PC-9 (cell line): ENCODE measurements at regions not wholly inside any gene's neighbourhood (a gene's known extent, or its start where the extent isn't known, plus 50 kb on each side); places are given as distances from the start of the nearest gene placed in this dataset.
"Not testable (repeated sequence)": the region's sequence is repeated elsewhere in the genome, so short reads cannot be mapped to it uniquely, and the experiment has no call there.

Experiments
- BruUV-seq: library from RNA; stranded (reverse); fragments of 400-500 nt; replicated peaks from 2 replicates; lab custom pipeline; 2021; lab: Mats Ljungman, UMichigan
- CTCF ChIA-PET: fragments of 300-600 bp; sonication (Branson Sonifier 250); formaldehyde crosslinking; loops from one replicate; lab custom pipeline; 2022; ENCODE audit warnings: antibody characterized with exemption; lab: Charles Lee
- POLR2A ChIA-PET: fragments of 300-600 bp; sonication (Branson Sonifier 250); formaldehyde crosslinking; loops from one replicate; lab custom pipeline; 2022; ENCODE audit warnings: antibody characterized with exemption; ENCODE audit not compliant: unreplicated experiment; lab: Charles Lee
- DNase-seq, 2 experiments: peaks; one replicate each; pipeline versions ENCODE4 v3.0.0 to v3.0.0-alpha.2; 2015 to 2022; ENCODE audit warnings: mixed read lengths in 1 of 2
- H2AFZ ChIP-seq: fragments of 200-600 bp; sonication (generic); 2 replicates; pipeline ENCODE4 v1.8.1; 2017; ENCODE audit warnings: antibody characterized with exemption
- H3F3A ChIP-seq: fragments of 200-600 bp; sonication (generic); 2 replicates; pipeline ENCODE4 v1.8.1; 2017; ENCODE audit warnings: antibody characterized with exemption, mild to moderate bottlenecking, low read depth; ENCODE audit not compliant: insufficient read depth
- H3K27ac ChIP-seq: fragments of 200-600 bp; sonication (generic); 2 replicates; pipeline ENCODE4 v1.6.1; 2016; ENCODE audit warnings: mixed run types
- H3K27me3 ChIP-seq: fragments of 200-600 bp; sonication (generic); 2 replicates; pipeline ENCODE4 v1.6.1; 2016; ENCODE audit warnings: low read depth, mixed run types; ENCODE audit not compliant: insufficient read depth
- H3K36me3 ChIP-seq: fragments of 200-600 bp; sonication (generic); 2 replicates; pipeline ENCODE4 v1.6.1; 2016; ENCODE audit warnings: low read depth, mixed run types
- H3K4me1 ChIP-seq: fragments of 200-600 bp; sonication (generic); replicated peaks from 2 replicates; pipeline ENCODE4 v1.6.1; 2016; ENCODE audit warnings: mixed run types; ENCODE audit not compliant: insufficient read depth
- H3K4me2 ChIP-seq: fragments of 200-600 bp; sonication (generic); 2 replicates; pipeline ENCODE4 v1.6.1; 2017; ENCODE audit warnings: mixed run types
- H3K4me3 ChIP-seq: fragments of 200-600 bp; sonication (generic); 2 replicates; pipeline ENCODE4 v1.6.1; 2016; ENCODE audit warnings: mixed run types
- H3K79me2 ChIP-seq: fragments of 200-600 bp; sonication (generic); 2 replicates; pipeline ENCODE4 v1.6.1; 2017; ENCODE audit warnings: low read depth, mixed run types
- H3K9me2 ChIP-seq: fragments of 200-600 bp; sonication (generic); 2 replicates; pipeline ENCODE4 v1.8.1; 2017; ENCODE audit warnings: mild to moderate bottlenecking; ENCODE audit not compliant: insufficient read depth
- H3K9me3 ChIP-seq: fragments of 200-600 bp; sonication (generic); 2 replicates; pipeline ENCODE4 v1.8.1; 2016; ENCODE audit warnings: low read depth; ENCODE audit not compliant: insufficient read depth
- H4K20me1 ChIP-seq: fragments of 200-600 bp; sonication (generic); 2 replicates; pipeline ENCODE4 v1.8.1; 2017; ENCODE audit not compliant: insufficient read depth
- CTCF ChIP-seq: fragments of 200-600 bp; sonication (generic); conservative IDR thresholded peaks from 2 replicates; pipeline ENCODE4 v1.6.1; 2017; ENCODE audit warnings: mixed run types, antibody characterized with exemption, mild to moderate bottlenecking, moderate library complexity
- EZH2 ChIP-seq: fragments of 200-600 bp; sonication (generic); IDR thresholded peaks from 2 replicates; pipeline ENCODE4 v1.8.0; 2017; ENCODE audit warnings: antibody characterized with exemption, low read depth
- intact Hi-C: fragments of 100-400 bp; cut with micrococcal nuclease; formaldehyde crosslinking; loops from one replicate; pipeline ENCODE4 v1.10.0; 2022; ENCODE audit not compliant: unreplicated experiment

DNA sequence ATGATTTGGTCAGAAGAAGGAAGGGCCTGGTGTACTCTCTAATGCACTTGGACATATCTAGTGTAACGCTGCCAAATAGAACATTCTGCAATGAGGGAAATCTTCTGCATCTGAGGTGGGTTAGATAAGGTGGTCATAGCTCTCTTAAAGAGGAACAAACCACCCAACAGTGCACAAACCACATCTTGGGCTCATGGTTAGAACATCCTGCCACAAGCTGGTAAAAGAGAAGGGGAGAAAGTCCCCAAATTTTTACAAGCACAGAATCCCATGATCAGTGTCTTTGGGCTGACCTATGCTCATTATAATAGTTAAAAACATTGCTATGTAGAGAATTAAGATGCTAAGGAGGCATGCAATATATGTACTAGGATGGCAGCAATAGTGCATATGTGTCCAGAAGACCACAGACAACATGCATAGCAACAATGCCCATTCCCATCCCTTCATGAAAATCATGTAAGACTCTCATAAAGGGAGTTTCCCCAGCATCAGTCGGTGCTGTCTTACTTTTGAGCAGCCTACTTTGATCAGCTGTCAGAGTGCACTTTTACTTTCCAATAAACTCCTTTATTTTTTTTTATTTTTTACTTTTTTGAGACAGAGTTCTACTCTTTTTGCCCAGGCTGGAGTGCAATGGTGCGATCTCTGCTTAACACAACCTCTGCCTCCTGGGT, 99.7 kb upstream of the SLC7A11 start:
- DNase-seq, result no peak
- TF ChIP-seq CTCF, result no peak
- TF ChIP-seq EZH2, result no peak
- Histone ChIP-seq H2AFZ (no peak overlapping the region), H3K4me3 (no peak overlapping the region), H3K27me3 (no peaks in the 10 kb centered on the region), H3K79me2 (no peaks in the 10 kb centered on the region), H3K9me3 (no peaks in the 10 kb centered on the region), H3K4me2 (no peak overlapping the region), H3K36me3 (no peaks in the 10 kb centered on the region), H3K27ac (no peak overlapping the region), H3K9me2 (no peaks in the 10 kb centered on the region), H4K20me1 (no peaks in the 10 kb centered on the region), H3K4me1 (0 out of 2 replicates have a peak, but pooled peaks cover under 1% of the 10 kb centered on the region), H3F3A (no peaks in the 10 kb centered on the region)
- ChIA-PET POLR2A (no interaction called here), CTCF (no interaction called here)
- BruUV-seq, result no TSS peak
- intact Hi-C loops, result no loop called here

- no peak overlapping the region for H2AFZ ChIP-seq
- H3K27ac ChIP-seq, result no peak overlapping the region
- no peaks in the 10 kb centered on the region for H3K79me2 ChIP-seq
- H3K36me3 ChIP-seq, result no peaks in the 10 kb centered on the region
- H3K4me3 ChIP-seq, result no peak overlapping the region
- H3K4me2 ChIP-seq, result no peak overlapping the region
- no peaks in the 10 kb centered on the region for H4K20me1 ChIP-seq
- H3K4me1 ChIP-seq, result no peaks in the 10 kb centered on the region
- CTCF ChIA-PET, result no interaction called here
- no peaks in the 10 kb centered on the region for H3K9me2 ChIP-seq
- BruUV-seq, result no TSS peak
- intact Hi-C loops, result no loop called here
- H3K9me3 ChIP-seq, result no peaks in the 10 kb centered on the region
- no peaks in the 10 kb centered on the region for H3K27me3 ChIP-seq
- no peak for DNase-seq
- TF ChIP-seq CTCF (no peak), EZH2 (no peak)
- no peaks in the 10 kb centered on the region for H3F3A ChIP-seq
- POLR2A ChIA-PET, result no interaction called here
Observed at GRCh38 chr4:138338840-138339239, 96.7 kb upstream of the SLC7A11 start.

GRCh38 chr4:138338222-138338621, 96.1 kb upstream of the SLC7A11 start:
- H3K79me2 ChIP-seq, H3K27me3 ChIP-seq, H3K4me1 ChIP-seq, H2AFZ ChIP-seq, H4K20me1 ChIP-seq, H3K27ac ChIP-seq, H3K4me2 ChIP-seq, POLR2A ChIA-PET, intact Hi-C loops, BruUV-seq, CTCF ChIA-PET, H3K36me3 ChIP-seq, H3K4me3 ChIP-seq, H3F3A ChIP-seq, H3K9me3 ChIP-seq, H3K9me2 ChIP-seq, DNase-seq: not testable (repeated sequence)
